ENCODE measurements at regions not wholly inside any gene's neighbourhood (a gene's known extent, or its start where the extent isn't known, plus 50 kb on each side); places are given as distances from the start of the nearest gene placed in this dataset.

DNA sequence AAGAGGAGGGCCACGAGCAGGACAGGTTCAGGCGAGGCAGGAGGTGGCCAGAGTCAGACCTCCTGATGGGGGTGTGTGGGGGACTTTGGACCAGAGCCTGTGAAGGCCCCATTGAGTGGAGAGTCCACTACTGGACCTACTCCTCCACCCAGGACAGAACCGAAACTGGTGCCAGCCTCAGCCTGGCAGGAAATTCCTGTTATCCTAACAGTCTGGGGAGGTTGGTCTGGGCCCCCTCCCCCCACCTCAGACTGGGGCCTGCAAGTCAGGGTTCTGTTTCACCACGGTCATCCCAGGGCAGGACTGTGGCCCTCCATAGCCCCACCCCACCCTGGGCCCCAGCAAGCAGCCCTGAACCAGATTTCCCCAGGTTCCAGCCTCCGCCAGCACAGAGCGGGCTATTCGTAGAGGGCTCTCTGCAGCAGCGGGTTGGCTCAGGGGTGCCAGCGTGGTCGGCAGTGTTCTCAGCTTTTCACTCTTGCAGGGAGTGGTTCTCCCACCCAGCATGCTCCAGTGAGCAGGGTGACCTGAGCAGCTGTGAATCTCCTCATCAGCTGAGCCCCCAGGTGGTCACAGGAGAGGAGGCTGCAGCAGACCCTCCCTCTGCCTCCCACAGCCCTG is 217.3 kb downstream of the TBC1D2B start:
- no peak for TF ChIP-seq POLR2A (IDR thresholded peaks at IDR 0.05; ENCODE audit: low read length)
- no peak for TF ChIP-seq GATA1 (IDR thresholded peaks at IDR 0.05; ENCODE audit: low read depth, low read length)
